Endothelial cell of umbilical vein (primary cell): ENCODE measurements at regions not wholly inside any gene's neighbourhood (a gene's known extent, or its start where the extent isn't known, plus 50 kb on each side); places are given as distances from the start of the nearest gene placed in this dataset.

Source experiments
- CTCF ChIP-seq, 2 donors: IDR thresholded peaks; 1 replicate in 1 of 2; 2 replicates in 1 of 2; pipeline ENCODE4 v1.5.1; 2011; ENCODE audit warnings: low read length in 2 of 2, mild to moderate bottlenecking in 2 of 2, moderate library complexity in 2 of 2, control low read depth in 1 of 2, inconsistent platforms in 1 of 2, low read depth in 1 of 2; ENCODE audit not compliant: insufficient read depth in 1 of 2; ENCODE audit errors: extremely low read depth in 1 of 2
- EZH2 ChIP-seq: IDR thresholded peaks from 2 replicates; pipeline ENCODE4 v1.6.1; 2012; ENCODE audit warnings: borderline replicate concordance, low read depth, mild to moderate bottlenecking, moderate library complexity, low read length, inconsistent platforms; ENCODE audit not compliant: severe bottlenecking
- GATA2 ChIP-seq: IDR thresholded peaks from 2 replicates; pipeline ENCODE4 v1.7.0; 2011; ENCODE audit warnings: low read depth, mild to moderate bottlenecking, moderate library complexity, mixed read lengths, low read length; ENCODE audit not compliant: insufficient read length, insufficient read depth
- JUN ChIP-seq: IDR thresholded peaks from 2 replicates; pipeline ENCODE4 v1.6.1; 2011; ENCODE audit warnings: borderline replicate concordance, low read depth; ENCODE audit not compliant: insufficient read length, insufficient read depth
- MYC ChIP-seq: IDR thresholded peaks from one replicate; pipeline ENCODE4 v1.6.1; 2011; ENCODE audit warnings: mild to moderate bottlenecking, low read depth, low read length
- POLR2A ChIP-seq: IDR thresholded peaks from 2 replicates; pipeline ENCODE4 v1.6.1; 2012; ENCODE audit warnings: low read depth, mild to moderate bottlenecking, control low read depth, low read length
- POLR2AphosphoS5 ChIP-seq: IDR thresholded peaks from 2 replicates; pipeline ENCODE4 v1.6.1; 2012; ENCODE audit warnings: low read depth, mild to moderate bottlenecking, control low read depth, low read length, moderate library complexity; ENCODE audit not compliant: insufficient read depth
- TF ChIP-seq, protein P1 (sequence below): IDR thresholded peaks from 2 replicates; pipeline ENCODE4 v1.6.1; 2011; ENCODE audit not compliant: insufficient read depth, insufficient read length

- TF ChIP-seq CTCF (IDR thresholded peaks at IDR 0.05; ENCODE audit: extremely low read depth in 1 of 2, insufficient read depth in 1 of 2, low read depth in 1 of 2, low read length in 2 of 2) (no peak), POLR2A (no peak), EZH2 (no peak), MYC (no peak), JUN (no peak), POLR2AphosphoS5 (no peak), GATA2 (no peak)
- TF ChIP-seq, protein P1, sequence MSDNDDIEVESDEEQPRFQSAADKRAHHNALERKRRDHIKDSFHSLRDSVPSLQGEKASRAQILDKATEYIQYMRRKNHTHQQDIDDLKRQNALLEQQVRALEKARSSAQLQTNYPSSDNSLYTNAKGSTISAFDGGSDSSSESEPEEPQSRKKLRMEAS = no peak
Observed at GRCh38 chr3:190194506-190194905, 73.8 kb upstream of the P3H2 start.
